ENCODE measurements at regions not wholly inside any gene's neighbourhood (a gene's known extent, or its start where the extent isn't known, plus 50 kb on each side); places are given as distances from the start of the nearest gene placed in this dataset.
A peak's percentile ranks its signal among the peaks of the same experiment; 100 is the strongest.

DNA sequence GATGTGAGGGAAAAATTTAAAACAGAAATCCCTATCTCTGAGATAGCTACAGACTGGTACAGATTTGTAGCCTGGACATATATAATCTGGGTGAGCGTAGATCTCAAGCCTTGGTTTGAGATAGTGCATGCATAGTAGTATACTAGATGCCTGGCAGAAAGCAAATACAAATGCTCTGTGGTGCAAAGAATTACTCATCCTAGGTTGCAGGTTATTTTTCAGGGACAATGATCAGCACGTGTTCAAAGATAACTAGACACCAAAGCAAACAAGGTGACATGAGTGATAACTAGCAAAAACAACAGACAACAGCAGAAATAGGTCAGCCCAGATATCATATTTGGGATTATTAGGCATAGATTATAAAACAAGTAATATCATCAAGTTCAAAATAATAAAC lies 292.5 kb downstream of the HLX start:
- H3K4me3 Mint-ChIP-seq = no peak overlapping the region

DNA sequence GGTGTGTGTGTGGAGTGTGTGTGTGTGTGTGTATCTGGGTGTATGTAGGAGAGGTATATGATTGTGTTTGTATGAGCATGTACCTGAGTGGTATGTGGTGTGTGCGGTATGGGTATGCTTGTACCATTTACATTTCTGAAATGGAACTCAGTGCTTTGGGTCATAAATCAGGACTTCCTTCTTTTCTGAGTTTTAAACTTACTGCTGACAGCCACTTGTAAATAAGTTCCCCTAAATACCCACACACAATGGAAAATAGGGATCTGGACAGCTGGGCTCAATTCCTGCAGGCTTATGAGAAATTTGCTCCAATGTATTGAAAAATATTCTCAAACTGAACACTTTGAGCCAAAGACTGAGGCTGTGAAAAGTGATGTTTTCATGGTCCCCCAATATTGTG lies 293.6 kb downstream of the HLX start:
- DNase-seq (no peak), ATAC-seq (no peak)
- Mint-ChIP-seq H3K9me3 (peaks cover 9% of the 10 kb centered on the region), H3K27me3 (ENCODE audit: low read depth) (peaks cover 2% of the 10 kb centered on the region), H3K36me3 (ENCODE audit: insufficient read depth) (no peaks in the 10 kb centered on the region), H3K4me3 (no peak overlapping the region), H3K4me1 (ENCODE audit: low read depth) (no peaks in the 10 kb centered on the region)

More for the DNA sequence above, 292.5 kb downstream of the HLX start:
- no peak for ATAC-seq
- Mint-ChIP-seq H3K9me3 (peaks cover 9% of the 10 kb centered on the region), H3K4me1 (ENCODE audit: low read depth) (peaks cover 2% of the 10 kb centered on the region), H3K36me3 (ENCODE audit: insufficient read depth) (no peaks in the 10 kb centered on the region), H3K27me3 (ENCODE audit: low read depth) (peaks cover 7% of the 10 kb centered on the region)
- no peak for DNase-seq

GRCh38 chr1:221174330-221174993 lies 295.2 kb downstream of the HLX start:
- H3K9me3 Mint-ChIP-seq = peaks cover 9% of the 10 kb centered on the region
- no peaks in the 10 kb centered on the region for H3K4me1 Mint-ChIP-seq (ENCODE audit: low read depth)
- peaks cover 2% of the 10 kb centered on the region for H3K27me3 Mint-ChIP-seq (ENCODE audit: low read depth)
- DNase-seq (no peak), ATAC-seq (no peak)
- no peaks in the 10 kb centered on the region for H3K36me3 Mint-ChIP-seq (ENCODE audit: insufficient read depth)
- H3K4me3 Mint-ChIP-seq = no peak overlapping the region

DNA sequence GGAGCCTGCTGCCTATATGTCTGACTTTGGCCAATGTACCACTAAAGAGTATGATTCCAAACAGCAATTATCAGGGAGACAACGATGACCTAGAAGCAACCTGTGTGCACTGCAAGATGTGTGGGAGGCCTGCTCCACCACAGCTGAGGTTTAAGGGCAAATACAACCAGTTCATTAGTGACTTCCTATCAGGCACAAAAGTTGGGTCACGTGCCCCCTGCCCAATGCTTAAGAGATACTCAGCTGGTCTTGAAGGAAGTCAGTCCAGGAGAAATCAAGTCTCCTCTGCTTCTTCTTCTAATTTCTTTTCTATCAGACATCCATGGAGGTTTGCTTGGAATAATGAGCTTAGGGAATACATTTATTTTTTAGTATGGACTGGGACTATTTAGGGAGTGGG lies 296.0 kb downstream of the HLX start:
- Mint-ChIP-seq H3K27me3 (ENCODE audit: low read depth) (peaks cover 2% of the 10 kb centered on the region), H3K4me1 (ENCODE audit: low read depth) (no peaks in the 10 kb centered on the region), H3K9me3 (peaks cover 9% of the 10 kb centered on the region), H3K4me3 (no peak overlapping the region), H3K36me3 (ENCODE audit: insufficient read depth) (no peaks in the 10 kb centered on the region)
- ATAC-seq = no peak
- no peak for DNase-seq

DNA sequence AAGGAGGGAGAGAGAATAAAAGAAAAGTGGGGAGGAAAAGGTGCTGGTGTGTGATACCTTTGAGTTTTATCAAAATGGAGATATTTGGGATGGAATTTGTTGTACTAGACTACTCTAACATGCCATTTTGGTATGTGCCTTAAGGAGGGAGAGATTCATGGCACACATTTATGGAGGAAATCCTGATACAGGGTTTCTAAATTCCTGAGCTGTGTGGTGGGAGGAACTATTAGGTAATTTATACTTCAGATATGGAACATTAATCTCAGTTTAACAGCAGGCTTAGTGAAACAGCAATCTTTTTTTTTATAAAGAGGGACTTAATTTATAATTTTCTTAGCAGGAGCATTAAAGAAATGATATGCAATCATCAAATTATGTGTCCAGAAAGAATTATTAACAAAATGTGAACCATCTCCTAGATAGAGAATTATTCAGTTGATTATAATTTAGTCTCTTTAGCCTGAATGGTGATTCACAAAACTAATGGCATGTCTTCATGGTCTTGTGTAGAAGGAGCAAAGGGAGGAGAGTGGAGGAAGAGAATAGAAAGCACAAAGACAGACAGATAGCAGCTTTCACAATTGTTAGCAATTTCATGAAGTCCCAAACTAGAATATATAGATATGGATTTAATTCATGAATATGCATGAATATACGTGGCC lies 301.6 kb downstream of the HLX start:
- ATAC-seq (no peak), DNase-seq (no peak)
- Mint-ChIP-seq H3K4me1 (ENCODE audit: low read depth) (no peaks in the 10 kb centered on the region), H3K27me3 (ENCODE audit: low read depth) (peaks cover 9% of the 10 kb centered on the region), H3K36me3 (ENCODE audit: insufficient read depth) (no peaks in the 10 kb centered on the region), H3K4me3 (no peak overlapping the region), H3K9me3 (no peaks in the 10 kb centered on the region)

GRCh38 chr1:221182791-221183533 lies 303.7 kb downstream of the HLX start:
- H3K4me3 Mint-ChIP-seq = no peak overlapping the region
- no peaks in the 10 kb centered on the region for H3K36me3 Mint-ChIP-seq (ENCODE audit: insufficient read depth)
- no peaks in the 10 kb centered on the region for H3K9me3 Mint-ChIP-seq
- ATAC-seq (no peak), DNase-seq (no peak)
- no peaks in the 10 kb centered on the region for H3K4me1 Mint-ChIP-seq (ENCODE audit: low read depth)
- peaks cover 9% of the 10 kb centered on the region for H3K27me3 Mint-ChIP-seq (ENCODE audit: low read depth)

DNA sequence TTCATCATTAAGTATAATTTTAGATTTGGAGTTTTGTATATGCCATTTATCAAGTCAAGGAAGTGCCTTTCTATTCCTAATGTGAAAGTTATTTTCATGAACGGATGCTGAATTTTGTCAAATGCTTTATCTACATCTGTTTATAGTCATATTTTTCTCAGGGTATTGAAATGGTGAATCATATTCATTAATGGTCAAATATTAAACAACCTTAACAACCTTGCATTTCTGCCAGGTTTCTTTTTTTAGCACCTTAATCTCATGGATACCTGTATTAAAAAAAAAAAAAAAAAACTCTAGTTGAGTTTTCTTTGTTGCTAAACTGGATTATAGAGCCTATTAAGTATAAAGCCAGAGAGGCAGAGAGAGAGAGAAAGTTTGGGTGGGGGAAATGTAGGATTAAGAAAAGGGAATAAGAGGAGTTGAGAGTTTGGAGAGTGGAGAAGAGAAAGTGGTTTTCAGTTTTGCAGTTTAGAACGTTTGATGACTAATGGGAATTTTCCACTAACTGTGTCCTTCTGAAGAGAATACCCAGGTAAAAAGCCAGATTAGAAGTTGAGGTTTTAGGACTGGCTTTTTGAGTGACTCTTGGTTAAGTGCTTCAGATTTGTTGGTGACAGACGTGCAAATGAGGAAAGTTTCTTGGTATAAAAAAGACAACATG lies 305.0 kb downstream of the HLX start:
- Mint-ChIP-seq H3K4me1 (ENCODE audit: low read depth) (no peaks in the 10 kb centered on the region), H3K27me3 (ENCODE audit: low read depth) (peaks cover 9% of the 10 kb centered on the region), H3K9me3 (no peaks in the 10 kb centered on the region), H3K36me3 (ENCODE audit: insufficient read depth) (no peaks in the 10 kb centered on the region), H3K4me3 (no peak overlapping the region)
- ATAC-seq = no peak
- no peak for DNase-seq

GRCh38 chr1:221187174-221187573 lies 307.9 kb downstream of the HLX start:
- no peak overlapping the region for H3K4me3 Mint-ChIP-seq
- H3K36me3 Mint-ChIP-seq (ENCODE audit: insufficient read depth) = no peaks in the 10 kb centered on the region
- H3K27me3 Mint-ChIP-seq (ENCODE audit: low read depth) = peaks cover 7% of the 10 kb centered on the region
- no peaks in the 10 kb centered on the region for H3K4me1 Mint-ChIP-seq (ENCODE audit: low read depth)
- DNase-seq (no peak), ATAC-seq (no peak)
- H3K9me3 Mint-ChIP-seq = no peaks in the 10 kb centered on the region

GRCh38 chr1:221188458-221188857 lies 309.2 kb downstream of the HLX start:
- no peak for ATAC-seq
- no peaks in the 10 kb centered on the region for H3K4me1 Mint-ChIP-seq (ENCODE audit: low read depth)
- no peak overlapping the region for H3K4me3 Mint-ChIP-seq
- H3K36me3 Mint-ChIP-seq (ENCODE audit: insufficient read depth) = no peaks in the 10 kb centered on the region
- H3K27me3 Mint-ChIP-seq (ENCODE audit: low read depth) = peaks cover 2% of the 10 kb centered on the region
- H3K9me3 Mint-ChIP-seq = no peaks in the 10 kb centered on the region
- no peak for DNase-seq

- H3K4me1 Mint-ChIP-seq (ENCODE audit: low read depth) = no peaks in the 10 kb centered on the region
- ATAC-seq = no peak
- no peaks in the 10 kb centered on the region for H3K27me3 Mint-ChIP-seq (ENCODE audit: low read depth)
- H3K9me3 Mint-ChIP-seq = no peaks in the 10 kb centered on the region
- DNase-seq = no peak
- H3K4me3 Mint-ChIP-seq = no peak overlapping the region
- H3K36me3 Mint-ChIP-seq (ENCODE audit: insufficient read depth) = no peaks in the 10 kb centered on the region
Measured at GRCh38 chr1:221190249-221190648, 311.0 kb downstream of the HLX start.

DNA sequence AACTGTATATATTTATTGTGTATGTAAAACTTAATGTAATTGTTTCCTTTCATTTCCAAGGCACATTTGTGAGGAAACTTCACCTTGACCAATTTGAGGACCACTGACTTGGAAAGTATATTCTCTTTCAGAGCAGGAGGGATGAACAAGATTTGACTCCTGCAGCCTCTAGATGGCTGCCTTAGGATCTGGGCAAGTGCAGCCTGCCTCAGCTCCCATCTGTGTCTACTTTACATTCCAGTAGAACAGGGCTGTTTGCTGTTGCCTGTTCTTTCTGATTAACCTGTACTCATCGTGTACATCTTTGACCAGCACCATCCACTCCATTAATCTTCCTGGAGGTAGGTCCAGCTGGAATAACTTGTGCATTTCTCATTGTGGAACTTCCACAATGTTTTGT lies 312.8 kb downstream of the HLX start:
- H3K27me3 Mint-ChIP-seq (ENCODE audit: low read depth) = no peaks in the 10 kb centered on the region
- no peak for DNase-seq
- H3K4me3 Mint-ChIP-seq = no peak overlapping the region
- no peak for ATAC-seq
- H3K9me3 Mint-ChIP-seq = no peaks in the 10 kb centered on the region
- H3K4me1 Mint-ChIP-seq (ENCODE audit: low read depth) = no peaks in the 10 kb centered on the region
- no peaks in the 10 kb centered on the region for H3K36me3 Mint-ChIP-seq (ENCODE audit: insufficient read depth)

DNA sequence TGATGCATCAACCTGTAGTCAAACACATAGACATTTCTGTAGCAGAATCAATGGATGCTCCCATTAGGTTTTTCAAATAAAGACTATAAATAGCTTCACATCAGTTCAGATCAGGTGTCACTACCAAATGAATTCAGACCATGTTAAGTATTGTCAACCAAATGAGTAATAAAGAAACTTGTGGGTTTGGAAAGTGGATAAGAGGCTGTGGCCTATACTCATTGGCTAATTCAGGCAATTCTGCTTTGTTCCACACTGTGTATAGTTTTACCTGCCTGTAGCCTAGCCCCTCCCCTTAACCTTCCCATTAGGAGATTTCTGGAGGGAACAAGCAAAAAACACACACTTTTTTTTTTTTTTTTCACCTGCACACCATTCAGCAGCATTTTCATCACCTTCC lies 321.2 kb downstream of the HLX start:
- DNase-seq = no peak
- Mint-ChIP-seq H3K4me1 (ENCODE audit: low read depth) (no peaks in the 10 kb centered on the region), H3K27me3 (ENCODE audit: low read depth) (no peaks in the 10 kb centered on the region), H3K36me3 (ENCODE audit: insufficient read depth) (no peaks in the 10 kb centered on the region), H3K9me3 (no peaks in the 10 kb centered on the region), H3K4me3 (no peak overlapping the region)
- ATAC-seq = no peak

DNA sequence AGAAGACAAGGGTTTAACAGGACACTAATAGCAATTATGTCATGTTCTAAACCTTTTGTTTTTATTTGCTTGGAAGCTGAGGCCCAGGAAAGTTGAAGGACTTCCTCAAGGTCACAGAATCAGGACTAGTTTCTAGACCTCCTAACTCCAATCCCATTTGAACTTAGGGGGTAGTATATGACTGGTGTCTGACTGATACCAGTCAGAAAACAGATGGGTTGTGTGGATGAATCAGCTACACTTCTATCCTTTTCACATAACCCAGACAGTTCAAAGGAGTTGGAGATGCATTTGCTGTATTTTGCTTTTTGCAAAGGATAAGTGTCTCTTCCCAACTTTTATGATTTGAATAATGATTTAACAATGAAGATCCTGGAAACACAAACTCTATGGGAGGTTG lies 322.5 kb downstream of the HLX start:
- Mint-ChIP-seq H3K4me1 (ENCODE audit: low read depth) (no peaks in the 10 kb centered on the region), H3K9me3 (no peaks in the 10 kb centered on the region), H3K4me3 (no peak overlapping the region), H3K36me3 (ENCODE audit: insufficient read depth) (no peaks in the 10 kb centered on the region), H3K27me3 (ENCODE audit: low read depth) (no peaks in the 10 kb centered on the region)
- ATAC-seq (no peak), DNase-seq (no peak)

GRCh38 chr1:221203224-221204054 lies 324.2 kb downstream of the HLX start:
- no peaks in the 10 kb centered on the region for H3K36me3 Mint-ChIP-seq (ENCODE audit: insufficient read depth)
- no peak overlapping the region for H3K4me3 Mint-ChIP-seq
- DNase-seq = peak; percentile 36
- H3K27me3 Mint-ChIP-seq (ENCODE audit: low read depth) = peaks cover 4% of the 10 kb centered on the region
- ATAC-seq = no peak
- no peaks in the 10 kb centered on the region for H3K4me1 Mint-ChIP-seq (ENCODE audit: low read depth)
- H3K9me3 Mint-ChIP-seq = no peaks in the 10 kb centered on the region
